ENCODE measurements at regions not wholly inside any gene's neighbourhood (a gene's known extent, or its start where the extent isn't known, plus 50 kb on each side); places are given as distances from the start of the nearest gene placed in this dataset.
A peak's percentile ranks its signal among the peaks of the same experiment; 100 is the strongest.

- TF ChIP-seq ZNF565 (CRISPR knock-in tag; conservative IDR thresholded peaks at IDR 0.05; ENCODE audit: low read depth), result no peak
- TF ChIP-seq TSHZ2 (CRISPR knock-in tag; IDR thresholded peaks at IDR 0.05), result no peak
- TF ChIP-seq TCF4 (CRISPR knock-in tag; IDR thresholded peaks at IDR 0.05; ENCODE audit: borderline replicate concordance), result peak; percentile 37; the same call in 1 of the 2 replicates
- peak; percentile 72 for TF ChIP-seq ISL1 (CRISPR knock-in tag; IDR thresholded peaks at IDR 0.05)
- ATAC-seq, result no peak
These were observed 139.6 kb downstream of the S1PR1 start for GRCh38 chr1:101376121-101377083.

DNA sequence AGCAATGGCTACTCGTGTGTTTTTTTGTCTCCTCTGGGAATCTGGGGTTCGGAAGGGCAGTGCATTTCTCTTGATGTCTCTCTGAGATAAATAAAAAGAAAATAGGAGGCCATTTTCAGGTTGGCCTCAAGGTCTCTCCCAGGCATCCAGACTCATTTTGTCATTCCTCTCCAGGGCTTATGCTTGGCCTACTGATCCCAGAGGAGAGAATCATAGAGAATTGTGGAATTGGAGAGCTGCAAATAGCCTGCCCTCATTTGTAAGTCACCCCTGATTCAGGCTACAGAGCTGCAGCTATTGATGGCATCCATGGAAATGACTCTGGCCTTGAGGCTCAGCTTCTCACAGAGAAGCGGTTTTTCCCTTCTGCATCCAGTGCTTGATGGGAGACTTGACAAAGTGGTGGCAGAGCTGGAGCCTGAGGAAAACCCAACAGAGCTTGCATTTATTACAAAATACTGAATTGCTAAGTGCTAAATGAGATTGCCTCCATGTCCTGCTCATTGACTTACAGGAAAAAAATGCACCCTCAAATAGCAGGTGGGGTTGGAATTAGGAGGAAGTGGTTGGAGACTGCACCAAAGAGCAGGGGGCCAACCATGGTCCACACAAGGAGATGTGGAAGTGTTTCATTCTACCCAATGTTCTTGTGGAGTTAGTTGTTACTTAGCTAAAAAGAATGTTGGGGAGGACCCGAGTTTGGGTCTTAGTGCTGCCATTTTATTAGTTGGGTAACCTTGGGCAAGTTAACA is 140.4 kb downstream of the S1PR1 start:
- no peak for TF ChIP-seq TSHZ2 (CRISPR knock-in tag; IDR thresholded peaks at IDR 0.05)
- TF ChIP-seq ISL1 (CRISPR knock-in tag; IDR thresholded peaks at IDR 0.05), result no peak
- no peak for TF ChIP-seq ZNF70 (CRISPR knock-in tag; IDR thresholded peaks at IDR 0.05)
- TF ChIP-seq OSR1 (CRISPR knock-in tag; IDR thresholded peaks at IDR 0.05), result no peak
- TF ChIP-seq BACH2 (CRISPR knock-in tag; IDR thresholded peaks at IDR 0.05; ENCODE audit: borderline replicate concordance), result no peak
- TF ChIP-seq ESRRG (CRISPR knock-in tag; IDR thresholded peaks at IDR 0.05), result no peak
- TF ChIP-seq CSDC2 (CRISPR knock-in tag; IDR thresholded peaks at IDR 0.05), result no peak
- TF ChIP-seq PPARA (CRISPR knock-in tag; IDR thresholded peaks at IDR 0.05; ENCODE audit: borderline replicate concordance), result no peak
- no peak for TF ChIP-seq TOX (CRISPR knock-in tag; IDR thresholded peaks at IDR 0.05; ENCODE audit: borderline replicate concordance)
- TF ChIP-seq RARB (CRISPR knock-in tag; IDR thresholded peaks at IDR 0.05), result no peak
- TF ChIP-seq SNAI2 (CRISPR knock-in tag; IDR thresholded peaks at IDR 0.05), result no peak
- TF ChIP-seq PATZ1 (CRISPR knock-in tag; IDR thresholded peaks at IDR 0.05; ENCODE audit: borderline replicate concordance), result no peak
- no peak for TF ChIP-seq ARNTL (CRISPR knock-in tag; IDR thresholded peaks at IDR 0.05; ENCODE audit: borderline replicate concordance, low read depth)
- TF ChIP-seq ZNF8 (CRISPR knock-in tag; IDR thresholded peaks at IDR 0.05), result no peak
- TF ChIP-seq ZNF565 (CRISPR knock-in tag; conservative IDR thresholded peaks at IDR 0.05; ENCODE audit: low read depth), result no peak
- no peak for TF ChIP-seq POU6F1 (CRISPR knock-in tag; IDR thresholded peaks at IDR 0.05; ENCODE audit: borderline replicate concordance, low read depth)
- TF ChIP-seq ZFP30 (CRISPR knock-in tag; IDR thresholded peaks at IDR 0.05), result no peak
- TF ChIP-seq ZC3H10 (CRISPR knock-in tag; IDR thresholded peaks at IDR 0.05), result no peak
- no peak for TF ChIP-seq TCF4 (CRISPR knock-in tag; IDR thresholded peaks at IDR 0.05; ENCODE audit: borderline replicate concordance)
- no peak for ATAC-seq
